ENCODE measurements at regions not wholly inside any gene's neighbourhood (a gene's known extent, or its start where the extent isn't known, plus 50 kb on each side); places are given as distances from the start of the nearest gene placed in this dataset.

DNA sequence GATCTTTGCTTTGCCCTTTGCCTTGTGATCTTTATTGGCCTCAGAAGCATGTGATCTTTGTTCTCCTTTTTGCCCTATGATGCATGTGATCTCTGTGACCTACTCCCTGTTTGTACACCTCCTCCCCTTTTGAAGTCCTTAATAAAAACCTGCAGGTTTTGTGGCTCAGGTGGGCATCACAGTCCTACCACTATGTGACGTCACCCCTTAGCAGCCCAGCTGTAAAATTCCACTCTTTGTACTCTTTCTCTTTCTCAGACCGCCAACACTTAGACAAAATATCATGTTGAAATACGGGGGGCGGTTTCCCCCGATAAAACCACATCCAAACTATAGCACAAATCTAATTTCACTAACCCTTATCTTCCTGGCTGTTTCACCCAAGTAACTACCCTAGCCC lies 76.7 kb upstream of the RAPGEF4 start:
- DNase-seq (ENCODE audit: low spot score) = no peak

DNA sequence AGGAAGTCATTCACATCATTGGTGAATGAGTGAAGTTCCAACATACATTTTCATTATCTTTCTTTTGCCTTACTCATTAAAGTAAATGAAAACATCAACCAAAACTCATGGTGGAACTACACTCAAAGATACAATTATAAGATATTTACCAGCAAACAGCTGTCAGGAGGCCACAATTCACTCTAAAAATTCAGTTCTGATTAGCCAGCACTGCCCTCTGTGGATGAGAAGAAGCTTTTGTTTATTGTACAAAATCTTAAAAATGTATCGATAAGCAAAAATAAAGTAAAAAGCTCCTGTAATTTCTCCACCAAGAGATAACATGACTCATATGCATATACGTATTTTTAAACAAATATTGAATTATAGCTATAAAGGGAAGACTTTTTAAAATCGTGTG lies 73.5 kb upstream of the RAPGEF4 start:
- DNase-seq (ENCODE audit: low spot score) = no peak

DNA sequence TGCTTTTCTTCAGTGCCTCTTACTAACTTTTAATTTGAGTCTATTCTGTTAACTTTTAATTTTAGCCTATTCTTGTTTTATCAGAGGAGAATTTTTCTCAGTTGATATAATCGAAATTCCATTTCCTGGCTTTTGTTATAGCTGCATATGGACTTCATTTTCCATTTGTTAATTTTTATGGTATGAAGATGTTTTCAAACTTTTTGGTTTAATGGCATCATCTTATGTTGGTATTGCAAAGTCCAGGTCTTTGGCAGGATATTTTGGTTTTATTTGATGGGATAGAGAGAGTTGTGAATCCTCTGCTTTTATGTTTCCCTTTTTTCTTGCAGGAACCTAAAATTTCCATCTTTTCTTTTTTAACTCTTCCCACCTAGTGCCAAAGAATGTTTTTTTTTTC lies 70.9 kb upstream of the RAPGEF4 start:
- no peak for DNase-seq (ENCODE audit: low spot score)

DNA sequence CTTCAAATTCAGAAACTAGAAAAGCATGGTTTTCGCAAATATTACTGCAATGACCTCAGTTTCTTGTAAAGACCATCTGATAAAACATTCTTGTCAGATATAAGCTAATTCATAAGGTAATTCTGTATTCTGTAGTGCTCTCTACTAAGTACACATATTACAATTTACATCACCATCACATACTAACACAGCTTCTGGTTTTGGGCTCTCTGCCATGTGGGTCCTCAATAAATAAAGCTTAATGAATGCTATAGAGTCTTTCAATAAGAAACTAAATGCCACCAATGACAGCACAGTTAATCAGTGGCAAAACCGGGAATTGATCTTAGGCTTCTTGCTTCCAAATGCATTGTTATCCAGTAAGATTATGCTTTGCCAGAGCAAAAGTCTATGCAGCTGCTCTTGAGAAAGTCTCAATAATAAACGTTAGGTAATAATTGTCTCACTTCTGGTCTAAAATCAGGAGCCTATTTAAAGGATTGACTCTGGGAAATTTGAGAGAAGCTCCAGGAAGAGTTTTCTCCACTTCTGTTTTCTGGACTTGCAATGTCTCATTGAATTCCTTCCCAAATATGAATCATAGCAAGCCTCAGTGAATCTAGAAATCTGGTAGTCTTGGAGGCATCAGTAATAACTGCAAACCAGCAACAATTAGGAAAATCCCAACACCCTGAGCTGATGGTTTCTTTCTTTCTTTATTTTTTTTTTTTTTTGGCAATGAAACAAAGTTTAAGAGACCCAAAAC lies 67.9 kb upstream of the RAPGEF4 start:
- DNase-seq (ENCODE audit: low spot score) = no peak

DNA sequence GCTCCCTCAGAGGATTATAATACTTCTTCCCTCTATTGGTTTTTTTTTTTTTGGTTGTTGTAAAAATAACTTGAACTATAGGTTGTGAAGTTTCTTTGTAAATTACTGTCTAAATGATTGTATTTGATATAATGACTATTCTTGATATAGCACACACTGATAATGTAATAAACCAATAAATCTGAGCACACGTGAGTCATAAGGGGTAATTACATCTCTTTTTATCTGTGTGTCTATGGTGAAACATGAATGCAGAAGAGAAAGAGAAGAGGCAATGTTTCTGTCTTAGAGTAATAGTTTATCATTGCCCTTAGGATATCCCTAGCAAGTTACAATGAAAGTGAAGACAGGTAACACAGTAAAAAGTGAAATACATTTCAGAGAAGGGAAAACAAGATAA lies 64.1 kb upstream of the RAPGEF4 start:
- no peak for DNase-seq (ENCODE audit: low spot score)

DNA sequence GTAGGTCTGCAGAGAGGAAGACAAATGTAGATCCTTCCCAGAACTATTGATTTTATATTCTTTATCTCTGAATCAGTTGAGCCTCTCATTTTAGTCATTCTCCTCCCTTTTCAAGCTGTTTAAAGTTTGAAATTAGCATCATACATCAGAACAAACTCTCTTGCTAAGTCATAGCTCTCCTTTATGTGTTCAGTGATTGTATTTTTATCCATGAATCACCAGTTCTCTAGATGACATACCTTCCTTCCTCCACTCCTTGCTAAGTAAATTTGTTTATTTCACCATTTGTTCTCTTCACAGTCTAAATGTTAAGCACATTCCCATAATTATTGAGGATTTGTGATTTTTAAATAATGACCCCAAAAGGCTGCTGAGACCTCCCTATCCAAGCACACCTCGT lies 63.5 kb upstream of the RAPGEF4 start:
- DNase-seq (ENCODE audit: low spot score) = peak; percentile 3

DNA sequence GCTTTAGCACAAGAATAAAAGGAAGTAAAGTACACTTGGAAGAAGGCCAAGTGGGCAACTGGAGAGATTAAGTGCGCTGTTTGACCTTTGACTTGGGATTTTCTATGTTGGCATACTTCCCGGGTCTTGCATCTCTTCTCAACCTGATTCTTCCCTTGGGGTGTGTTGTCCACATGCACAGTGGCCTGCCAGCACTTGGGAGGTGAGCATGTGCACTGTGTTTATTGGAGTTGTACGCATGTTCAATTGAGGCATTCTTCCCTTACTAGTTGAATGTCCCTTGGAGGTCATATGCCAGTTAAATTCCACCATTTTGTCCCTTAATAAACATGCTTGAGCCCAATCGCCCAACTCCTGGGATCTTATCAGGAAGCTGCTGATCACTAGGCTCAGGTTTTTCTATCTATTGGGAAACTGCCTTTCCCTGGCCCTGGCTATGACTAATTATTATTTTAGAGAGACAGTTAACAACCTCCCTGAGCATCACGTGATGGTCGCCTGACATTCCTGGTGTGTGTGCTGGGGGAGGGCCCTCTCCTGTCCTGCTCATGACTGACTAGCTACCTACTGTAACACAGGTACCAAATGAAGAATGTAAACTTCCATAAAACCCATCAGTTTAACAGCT lies 62.5 kb upstream of the RAPGEF4 start:
- no peak for DNase-seq (ENCODE audit: low spot score)

DNA sequence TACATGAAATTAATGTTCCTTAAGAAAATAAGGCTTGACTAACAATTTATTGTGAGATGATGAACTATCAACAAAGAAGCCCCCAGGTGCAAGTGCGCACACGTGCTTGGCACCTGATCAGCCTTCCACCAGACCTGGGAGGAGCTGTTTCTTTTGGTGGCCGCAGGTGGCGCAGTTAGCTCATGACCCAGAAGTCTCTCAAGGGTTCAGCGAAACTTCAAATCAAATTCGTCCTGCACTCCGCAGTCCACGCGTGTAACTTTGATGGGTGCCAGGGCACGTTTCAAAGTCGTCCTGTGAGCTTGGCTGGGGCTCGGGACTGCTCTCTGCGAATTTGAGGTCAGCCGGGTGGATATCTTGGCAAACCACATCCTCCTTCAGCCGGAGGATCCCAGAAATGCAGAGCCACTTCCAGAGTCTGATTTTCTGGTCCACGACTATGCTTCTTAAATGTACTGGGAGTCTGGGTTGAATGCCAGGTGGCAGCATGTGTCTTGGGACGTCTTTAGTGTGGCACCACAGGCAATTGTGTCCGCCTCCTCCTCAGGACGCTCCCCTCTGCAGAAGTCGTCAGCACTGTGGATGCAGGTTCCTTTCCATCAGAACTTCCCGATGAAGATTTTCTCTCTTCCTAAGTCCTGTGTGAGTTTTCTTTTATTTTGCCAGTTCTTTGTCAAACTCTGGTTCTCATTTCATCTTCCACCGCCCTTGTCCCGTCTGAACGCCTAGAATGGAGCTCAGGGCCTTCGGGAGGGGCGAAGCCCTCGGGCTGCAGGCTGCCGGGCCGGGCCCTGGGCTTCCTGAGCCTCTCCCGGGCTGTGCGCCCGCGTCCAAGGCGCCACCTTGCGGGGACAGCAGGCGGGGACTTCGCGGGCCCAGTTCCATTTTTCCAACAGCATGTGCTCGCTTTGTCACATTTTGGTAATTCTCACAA lies 61.3 kb upstream of the RAPGEF4 start:
- peak; percentile 25 for DNase-seq (ENCODE audit: low spot score)

DNA sequence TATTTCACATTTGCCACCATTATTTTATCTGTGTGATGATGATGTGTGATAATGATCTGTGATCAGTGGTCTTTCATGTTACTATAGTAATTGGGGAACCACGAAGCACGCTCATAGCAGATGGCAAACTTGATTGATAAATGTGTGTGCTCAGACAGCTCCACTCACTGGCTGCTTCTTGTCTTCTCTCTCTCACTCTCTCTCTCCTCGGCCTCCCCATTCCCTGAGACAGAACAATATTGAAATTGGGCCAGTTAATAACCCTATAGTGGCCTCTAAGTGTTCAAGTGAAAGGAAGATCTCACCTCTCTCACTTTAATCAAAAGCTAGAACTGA lies 60.7 kb upstream of the RAPGEF4 start:
- DNase-seq (ENCODE audit: low spot score) = no peak

DNA sequence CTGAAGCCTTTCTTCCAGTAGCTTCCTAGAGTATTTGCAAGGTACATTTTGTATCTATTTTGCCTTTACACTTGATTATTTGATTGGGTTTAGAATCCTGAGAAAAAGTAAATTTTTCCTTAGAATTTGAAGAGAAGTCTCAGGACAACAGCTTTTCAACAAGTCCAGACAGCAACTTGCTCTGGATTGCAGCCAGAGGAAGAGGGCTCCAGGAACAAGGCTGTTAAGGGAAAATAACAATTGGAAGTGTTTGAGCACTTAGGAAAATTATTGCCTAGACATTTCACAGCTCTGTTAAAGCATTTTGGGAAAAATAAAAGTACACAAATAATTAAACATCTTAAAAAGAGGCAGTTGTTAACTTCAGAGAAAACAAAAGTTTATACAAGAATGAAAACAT lies 58.3 kb upstream of the RAPGEF4 start:
- no peak for DNase-seq (ENCODE audit: low spot score)

DNA sequence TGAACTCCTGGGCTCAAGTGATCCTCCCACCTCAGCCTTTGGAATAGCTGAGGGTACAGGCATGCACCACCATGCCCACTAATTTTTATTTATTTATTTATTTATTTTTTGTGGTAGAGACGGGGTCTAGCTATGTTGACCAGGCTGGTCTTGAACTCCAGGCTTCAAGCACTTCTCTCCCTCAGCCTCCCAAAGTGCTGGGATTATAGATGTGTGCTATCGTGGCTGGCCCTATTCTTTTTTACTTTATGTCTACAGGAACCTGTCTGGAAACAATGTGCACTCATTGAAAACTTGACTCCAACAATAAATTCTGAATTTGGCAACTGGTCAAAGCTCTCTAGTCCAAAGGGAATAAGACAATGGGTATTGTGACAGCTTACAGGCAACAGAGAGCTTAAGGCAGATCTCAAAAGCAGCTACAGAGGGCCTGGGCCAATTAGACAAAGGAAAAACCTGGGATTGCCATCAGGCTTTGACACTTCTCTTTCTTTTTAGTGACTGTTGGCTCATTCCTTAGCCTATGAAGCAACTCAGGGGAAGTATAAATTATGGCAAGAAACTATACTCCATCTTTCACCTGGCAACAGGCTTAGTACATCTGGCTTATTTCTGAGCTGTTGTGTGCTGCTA lies 55.1 kb upstream of the RAPGEF4 start:
- no peak for DNase-seq (ENCODE audit: low spot score)

DNA sequence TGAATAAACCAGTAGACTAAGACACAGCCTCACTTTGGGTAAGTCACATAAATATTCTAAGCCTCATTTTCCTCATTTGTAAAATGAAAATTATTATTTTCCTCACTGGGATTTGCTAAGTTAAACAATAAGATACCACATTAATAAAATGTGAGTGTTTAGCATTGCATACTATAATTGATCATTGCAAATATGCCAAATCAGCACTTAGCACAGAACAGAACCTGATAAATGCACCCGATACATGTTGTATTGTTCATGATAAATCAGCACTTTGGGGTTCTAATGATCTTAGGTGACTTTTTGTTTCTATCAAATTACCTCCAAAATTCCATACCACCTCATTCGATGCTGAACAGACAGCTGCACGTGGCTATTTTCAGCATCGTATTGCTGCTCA lies 50.2 kb upstream of the RAPGEF4 start:
- DNase-seq (ENCODE audit: low spot score) = no peak

Measured in activated CD4-positive, alpha-beta T cell treated with anti-CD3 and anti-CD28 coated beads, Interleukin-2, Interleukin-4, amounts not matched to agents 100 ng/mL and 50 ng/mL, durations not matched to agents 16 hours and 8 hours (primary cell).